Spleen (tissue), 7 donors: ENCODE measurements at regions not wholly inside any gene's neighbourhood (a gene's known extent, or its start where the extent isn't known, plus 50 kb on each side); places are given as distances from the start of the nearest gene placed in this dataset.

ENCODE experiments used
- POLR2A ChIP-seq, 3 donors: fragments of 450-650 bp; IDR thresholded peaks; one replicate each; pipeline ENCODE4 v1.5.1; 2017; ENCODE audit warnings: antibody characterized with exemption in 3 of 3, mild to moderate bottlenecking in 1 of 3
- POLR2AphosphoS5 ChIP-seq, 3 donors: sonication (generic); formaldehyde crosslinking; IDR thresholded peaks; one replicate each; pipeline ENCODE4 v1.5.1; 2017; ENCODE audit warnings: antibody characterized with exemption in 3 of 3
- TF ChIP-seq, protein P1 (sequence below), 11 experiments: fragments of 200-600 bp in 7 of 11; fragments of 450-650 bp in 4 of 11; sonication (generic) in 4 of 11; IDR thresholded peaks in 8 of 11; conservative IDR thresholded peaks in 3 of 11; 1 replicate in 7 of 11; 2 replicates in 4 of 11; pipeline versions ENCODE4 v1.4.0 to v1.8.0; 2016 to 2021; ENCODE audit warnings: antibody characterized with exemption in 11 of 11, inconsistent platforms in 4 of 11, mild to moderate bottlenecking in 1 of 11
- donor health status: DM: no; HTN: no; CAD: no; lungs with moderate emphysema.
- donor health status: DM: no; HTN: no; CAD: no.
- donor health status: DM: no; HTN: no; CAD: no.

DNA sequence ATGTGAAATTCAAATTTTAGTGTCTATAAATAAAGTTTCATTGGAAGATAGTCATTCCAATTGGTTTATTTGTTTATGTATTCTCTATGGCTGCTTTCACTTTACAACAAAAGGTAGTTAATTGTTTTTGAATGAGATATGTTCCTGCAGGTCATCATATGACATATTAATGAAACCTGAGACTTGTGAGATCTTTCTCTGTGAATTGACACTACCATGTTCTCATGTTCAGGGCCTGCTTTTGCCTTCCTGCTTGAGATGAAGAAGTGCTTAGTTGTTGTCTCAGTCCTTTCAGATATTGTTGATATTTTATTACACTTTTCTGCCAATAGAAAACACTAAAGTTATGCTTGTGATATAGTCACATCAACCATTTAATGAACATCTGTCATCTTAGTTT lies 132.5 kb downstream of the UTRN start:
- no peak for TF ChIP-seq POLR2AphosphoS5 (IDR thresholded peaks at IDR 0.05)
- TF ChIP-seq, protein P1, sequence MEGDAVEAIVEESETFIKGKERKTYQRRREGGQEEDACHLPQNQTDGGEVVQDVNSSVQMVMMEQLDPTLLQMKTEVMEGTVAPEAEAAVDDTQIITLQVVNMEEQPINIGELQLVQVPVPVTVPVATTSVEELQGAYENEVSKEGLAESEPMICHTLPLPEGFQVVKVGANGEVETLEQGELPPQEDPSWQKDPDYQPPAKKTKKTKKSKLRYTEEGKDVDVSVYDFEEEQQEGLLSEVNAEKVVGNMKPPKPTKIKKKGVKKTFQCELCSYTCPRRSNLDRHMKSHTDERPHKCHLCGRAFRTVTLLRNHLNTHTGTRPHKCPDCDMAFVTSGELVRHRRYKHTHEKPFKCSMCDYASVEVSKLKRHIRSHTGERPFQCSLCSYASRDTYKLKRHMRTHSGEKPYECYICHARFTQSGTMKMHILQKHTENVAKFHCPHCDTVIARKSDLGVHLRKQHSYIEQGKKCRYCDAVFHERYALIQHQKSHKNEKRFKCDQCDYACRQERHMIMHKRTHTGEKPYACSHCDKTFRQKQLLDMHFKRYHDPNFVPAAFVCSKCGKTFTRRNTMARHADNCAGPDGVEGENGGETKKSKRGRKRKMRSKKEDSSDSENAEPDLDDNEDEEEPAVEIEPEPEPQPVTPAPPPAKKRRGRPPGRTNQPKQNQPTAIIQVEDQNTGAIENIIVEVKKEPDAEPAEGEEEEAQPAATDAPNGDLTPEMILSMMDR (IDR thresholded peaks at IDR 0.05 in 8 of 11, conservative IDR thresholded peaks at IDR 0.05 in 3 of 11): no peak
- TF ChIP-seq POLR2A (IDR thresholded peaks at IDR 0.05): no peak
